Neural progenitor cell (in vitro differentiated cells): ENCODE measurements at regions not wholly inside any gene's neighbourhood (a gene's known extent, or its start where the extent isn't known, plus 50 kb on each side); places are given as distances from the start of the nearest gene placed in this dataset.
A peak's percentile ranks its signal among the peaks of the same experiment; 100 is the strongest.
"Not testable (repeated sequence)": the region's sequence is repeated elsewhere in the genome, so short reads cannot be mapped to it uniquely, and the experiment has no call there.

ENCODE experiments used
- DNase-seq: peaks from one replicate; pipeline ENCODE4 v3.0.0-alpha.2; 2016; ENCODE audit warnings: low spot score
- H2AFZ ChIP-seq: fragments of 200-600 bp; sonication (generic); replicated peaks from 2 replicates; pipeline ENCODE4 v1.6.1; 2016; ENCODE audit warnings: antibody characterized with exemption
- H3F3A ChIP-seq: fragments of 200-600 bp; sonication (generic); 2 replicates; pipeline ENCODE4 v1.6.1; 2016; ENCODE audit warnings: antibody characterized with exemption, low read depth
- H3K27ac ChIP-seq: fragments of 200-600 bp; sonication (generic); 2 replicates; pipeline ENCODE4 v1.5.1; 2016; ENCODE audit warnings: mild to moderate bottlenecking
- H3K27me3 ChIP-seq: fragments of 200-600 bp; sonication (generic); 2 replicates; pipeline ENCODE4 v1.6.1; 2016; ENCODE audit warnings: mild to moderate bottlenecking, moderate library complexity
- H3K36me3 ChIP-seq: fragments of 200-600 bp; sonication (generic); 2 replicates; pipeline ENCODE4 v1.5.1; 2016
- H3K4me1 ChIP-seq: fragments of 200-600 bp; sonication (generic); 2 replicates; pipeline ENCODE4 v1.6.1; 2016; ENCODE audit warnings: mixed run types
- H3K4me2 ChIP-seq: fragments of 200-600 bp; sonication (generic); 2 replicates; pipeline ENCODE4 v1.6.1; 2016
- H3K4me3 ChIP-seq: fragments of 200-600 bp; sonication (generic); 2 replicates; pipeline ENCODE4 v1.5.1; 2016
- H3K79me2 ChIP-seq: fragments of 200-600 bp; sonication (generic); 2 replicates; pipeline ENCODE4 v1.6.1; 2016; ENCODE audit warnings: low read depth
- H3K9ac ChIP-seq: fragments of 200-600 bp; sonication (generic); 2 replicates; pipeline ENCODE4 v1.6.1; 2016
- H3K9me3 ChIP-seq: fragments of 200-600 bp; sonication (generic); 2 replicates; pipeline ENCODE4 v1.5.1; 2016; ENCODE audit warnings: low read depth
- H4K20me1 ChIP-seq: fragments of 200-600 bp; sonication (generic); 2 replicates; pipeline ENCODE4 v1.6.1; 2016; ENCODE audit warnings: low read depth
- H3K27ac Mint-ChIP-seq: 3 replicates; pipeline ENCODE4 v1.8.0; 2021; ENCODE audit warnings: mixed read lengths
- H3K27me3 Mint-ChIP-seq: 2 replicates; pipeline ENCODE4 v1.8.0; 2022; ENCODE audit warnings: low read depth, mild to moderate bottlenecking, inconsistent platforms, moderate library complexity, mixed read lengths; ENCODE audit not compliant: insufficient read depth
- H3K36me3 Mint-ChIP-seq: 3 replicates; pipeline ENCODE4 v1.8.0; 2021; ENCODE audit warnings: mixed read lengths
- H3K4me1 Mint-ChIP-seq: 3 replicates; pipeline ENCODE4 v1.8.0; 2021; ENCODE audit warnings: mixed read lengths
- H3K4me3 Mint-ChIP-seq: 3 replicates; pipeline ENCODE4 v1.8.0; 2021; ENCODE audit warnings: mild to moderate bottlenecking, moderate library complexity, mixed read lengths
- H3K9me3 Mint-ChIP-seq: 3 replicates; pipeline ENCODE4 v1.8.0; 2020; ENCODE audit warnings: mixed read lengths
- EZH2 ChIP-seq: fragments of 200-600 bp; sonication (generic); IDR thresholded peaks from 2 replicates; pipeline ENCODE4 v1.6.1; 2017; ENCODE audit warnings: antibody characterized with exemption, mild to moderate bottlenecking, moderate library complexity
- EZH2phosphoT487 ChIP-seq: fragments of 200-600 bp; sonication (generic); IDR thresholded peaks from 2 replicates; pipeline ENCODE4 v1.6.1; 2017; ENCODE audit warnings: antibody characterized with exemption
- TF ChIP-seq, protein P1 (sequence below): fragments of 200-600 bp; sonication (generic); IDR thresholded peaks from 2 replicates; pipeline ENCODE4 v1.5.1; 2017; ENCODE audit warnings: antibody characterized with exemption, mild to moderate bottlenecking

DNA sequence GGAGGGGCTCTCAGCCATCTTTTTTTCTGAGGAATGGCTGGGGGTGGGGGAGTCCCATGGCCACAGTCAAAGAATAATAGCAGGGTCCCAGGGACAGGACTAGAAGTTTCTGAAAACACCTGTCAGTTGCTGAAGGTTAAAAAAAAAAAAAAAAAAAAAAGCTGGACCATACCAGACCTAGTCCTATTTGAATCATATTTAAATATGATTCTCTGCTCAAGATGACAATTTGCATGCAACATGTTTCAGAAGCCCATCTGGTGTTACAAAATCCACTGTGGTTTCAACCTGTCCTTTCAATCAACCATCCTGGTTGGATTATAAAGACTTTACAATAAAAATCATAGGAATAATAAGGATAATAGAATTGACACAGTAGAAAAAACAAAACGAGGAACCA, 153.7 kb downstream of the TENT5C start:
- Histone ChIP-seq H3K27me3 (no peaks in the 10 kb centered on the region), H2AFZ (no peak overlapping the region), H3K79me2 (no peaks in the 10 kb centered on the region), H3K27ac (no peak overlapping the region), H3K4me2 (no peak overlapping the region), H4K20me1 (no peaks in the 10 kb centered on the region), H3K4me1 (peaks cover 3% of the 10 kb centered on the region), H3K4me3 (no peak overlapping the region), H3K9ac (no peak overlapping the region), H3K36me3 (no peaks in the 10 kb centered on the region), H3F3A (peaks cover 7% of the 10 kb centered on the region), H3K9me3 (no peaks in the 10 kb centered on the region)
- no peak overlapping the region for H3K27ac Mint-ChIP-seq
- TF ChIP-seq EZH2 = no peak
- TF ChIP-seq EZH2phosphoT487 = no peak
- TF ChIP-seq, protein P1, sequence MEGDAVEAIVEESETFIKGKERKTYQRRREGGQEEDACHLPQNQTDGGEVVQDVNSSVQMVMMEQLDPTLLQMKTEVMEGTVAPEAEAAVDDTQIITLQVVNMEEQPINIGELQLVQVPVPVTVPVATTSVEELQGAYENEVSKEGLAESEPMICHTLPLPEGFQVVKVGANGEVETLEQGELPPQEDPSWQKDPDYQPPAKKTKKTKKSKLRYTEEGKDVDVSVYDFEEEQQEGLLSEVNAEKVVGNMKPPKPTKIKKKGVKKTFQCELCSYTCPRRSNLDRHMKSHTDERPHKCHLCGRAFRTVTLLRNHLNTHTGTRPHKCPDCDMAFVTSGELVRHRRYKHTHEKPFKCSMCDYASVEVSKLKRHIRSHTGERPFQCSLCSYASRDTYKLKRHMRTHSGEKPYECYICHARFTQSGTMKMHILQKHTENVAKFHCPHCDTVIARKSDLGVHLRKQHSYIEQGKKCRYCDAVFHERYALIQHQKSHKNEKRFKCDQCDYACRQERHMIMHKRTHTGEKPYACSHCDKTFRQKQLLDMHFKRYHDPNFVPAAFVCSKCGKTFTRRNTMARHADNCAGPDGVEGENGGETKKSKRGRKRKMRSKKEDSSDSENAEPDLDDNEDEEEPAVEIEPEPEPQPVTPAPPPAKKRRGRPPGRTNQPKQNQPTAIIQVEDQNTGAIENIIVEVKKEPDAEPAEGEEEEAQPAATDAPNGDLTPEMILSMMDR = no peak
- no peak for DNase-seq
- peaks cover 1% of the 10 kb centered on the region for H3K9me3 Mint-ChIP-seq
- peaks cover 8% of the 10 kb centered on the region for H3K4me1 Mint-ChIP-seq
- H3K4me3 Mint-ChIP-seq = no peak overlapping the region
- peaks cover 9% of the 10 kb centered on the region for H3K27me3 Mint-ChIP-seq
- H3K36me3 Mint-ChIP-seq = no peaks in the 10 kb centered on the region

DNA sequence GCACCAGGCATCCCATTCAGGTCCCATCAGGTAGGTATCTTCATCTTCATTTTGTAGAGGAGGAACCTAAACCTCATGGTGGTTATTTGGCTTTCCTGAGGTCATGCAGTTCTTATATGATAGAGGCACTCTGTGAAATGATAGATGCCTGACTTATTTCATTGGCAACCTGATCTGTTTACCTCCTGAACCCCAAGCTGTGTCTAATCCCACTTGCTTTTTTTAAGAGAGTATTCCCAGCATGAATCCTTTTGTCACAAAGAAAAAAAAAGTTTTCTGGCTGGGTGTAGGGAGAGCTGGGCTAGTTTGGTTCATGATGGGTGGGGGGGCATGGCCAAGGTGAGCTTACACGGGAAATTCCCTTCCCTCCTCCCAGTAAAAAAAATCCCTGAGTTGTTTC, 154.2 kb downstream of the TENT5C start:
- DNase-seq = no peak
- H3K36me3 Mint-ChIP-seq = no peaks in the 10 kb centered on the region
- Histone ChIP-seq H3K4me1 (peaks cover 3% of the 10 kb centered on the region), H3K4me3 (no peak overlapping the region), H3K27me3 (no peaks in the 10 kb centered on the region), H3K4me2 (no peak overlapping the region), H3K79me2 (no peaks in the 10 kb centered on the region), H3K9me3 (no peaks in the 10 kb centered on the region), H3K36me3 (no peaks in the 10 kb centered on the region), H4K20me1 (no peaks in the 10 kb centered on the region), H3K27ac (no peak overlapping the region), H2AFZ (no peak overlapping the region), H3K9ac (no peak overlapping the region), H3F3A (peaks cover 7% of the 10 kb centered on the region)
- TF ChIP-seq EZH2 = no peak
- TF ChIP-seq, protein P1 = no peak
- no peak for TF ChIP-seq EZH2phosphoT487
- H3K4me3 Mint-ChIP-seq = no peak overlapping the region
- no peak overlapping the region for H3K27ac Mint-ChIP-seq
- H3K9me3 Mint-ChIP-seq = peaks cover 2% of the 10 kb centered on the region
- H3K4me1 Mint-ChIP-seq = peaks cover 8% of the 10 kb centered on the region
- H3K27me3 Mint-ChIP-seq = peaks cover 9% of the 10 kb centered on the region

DNA sequence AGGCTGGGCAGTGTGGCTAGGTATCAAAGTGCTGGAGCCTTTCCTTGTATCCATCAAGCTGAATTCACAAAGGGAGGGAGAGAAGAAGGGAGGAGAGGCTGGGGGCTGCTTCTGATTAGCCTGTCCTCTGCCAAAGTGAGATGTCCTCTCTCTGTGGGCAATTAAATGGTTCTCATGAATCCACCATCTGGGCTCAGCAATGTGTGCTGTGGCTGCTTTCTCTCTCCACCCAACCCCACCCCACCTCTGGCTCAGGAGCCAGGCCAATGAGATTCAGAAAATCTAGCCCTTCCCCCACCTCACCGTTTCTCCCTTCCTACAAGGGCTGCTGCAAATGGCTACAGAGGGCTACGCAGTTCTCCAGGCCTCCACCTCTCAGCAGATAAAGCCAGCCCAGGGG, 154.6 kb downstream of the TENT5C start:
- no peak overlapping the region for H3K4me2 ChIP-seq
- DNase-seq = no peak
- H3K36me3 ChIP-seq = no peaks in the 10 kb centered on the region
- no peak overlapping the region for H3K27ac ChIP-seq
- no peak overlapping the region for H3K4me3 ChIP-seq
- H3K4me1 ChIP-seq = peaks cover 3% of the 10 kb centered on the region
- peak overlapping the region; percentile 47 for H2AFZ ChIP-seq
- H3K27me3 ChIP-seq = no peaks in the 10 kb centered on the region
- H3K79me2 ChIP-seq = no peaks in the 10 kb centered on the region
- H3K9me3 Mint-ChIP-seq = peaks cover 2% of the 10 kb centered on the region
- H3F3A ChIP-seq = peaks cover 7% of the 10 kb centered on the region
- H3K9ac ChIP-seq = no peak overlapping the region
- no peak overlapping the region for H3K4me3 Mint-ChIP-seq
- H3K27ac Mint-ChIP-seq = no peak overlapping the region
- peaks cover 9% of the 10 kb centered on the region for H3K27me3 Mint-ChIP-seq
- no peaks in the 10 kb centered on the region for H3K9me3 ChIP-seq
- no peaks in the 10 kb centered on the region for H4K20me1 ChIP-seq
- peaks cover 8% of the 10 kb centered on the region for H3K4me1 Mint-ChIP-seq
- H3K36me3 Mint-ChIP-seq = no peaks in the 10 kb centered on the region
- TF ChIP-seq EZH2 (no peak), EZH2phosphoT487 (no peak)
- TF ChIP-seq, protein P1 = no peak

DNA sequence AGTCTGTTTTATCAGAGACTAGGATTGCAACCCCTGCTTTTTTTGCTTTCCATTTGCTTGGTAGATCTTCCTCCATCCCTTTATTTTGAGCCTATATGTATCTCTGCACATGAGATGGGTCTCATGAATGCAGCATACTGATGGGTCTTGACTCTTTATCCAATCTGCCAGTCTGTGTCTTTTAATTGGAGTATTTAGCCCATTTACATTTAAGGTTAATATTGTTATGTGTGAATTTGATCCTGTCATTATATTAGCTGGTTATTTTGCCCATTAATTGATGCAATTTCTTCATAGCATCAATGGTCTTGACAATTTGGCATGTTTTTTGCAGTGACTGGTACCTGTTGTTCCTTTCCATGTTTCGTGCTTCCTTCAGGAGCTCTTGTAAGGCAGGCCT, 161.7 kb downstream of the GDAP2 start:
- H3K9me3 Mint-ChIP-seq = peaks cover 28% of the 10 kb centered on the region
- H3K4me1 Mint-ChIP-seq, H3K36me3 ChIP-seq: not testable (repeated sequence)

More for the DNA sequence above, 161.7 kb downstream of the GDAP2 start:
- H3K9me3 ChIP-seq = peaks cover 16% of the 10 kb centered on the region
- H3K27me3 ChIP-seq, H3K9ac ChIP-seq, H3K4me2 ChIP-seq, H3K4me3 Mint-ChIP-seq, H3F3A ChIP-seq, H3K27me3 Mint-ChIP-seq, H2AFZ ChIP-seq, H3K27ac ChIP-seq, H3K4me3 ChIP-seq, H3K4me1 ChIP-seq, H3K79me2 ChIP-seq, DNase-seq, H3K36me3 Mint-ChIP-seq, H3K27ac Mint-ChIP-seq, H4K20me1 ChIP-seq: not testable (repeated sequence)
